ENCODE measurements at regions not wholly inside any gene's neighbourhood (a gene's known extent, or its start where the extent isn't known, plus 50 kb on each side); places are given as distances from the start of the nearest gene placed in this dataset.
"Not testable (repeated sequence)": the region's sequence is repeated elsewhere in the genome, so short reads cannot be mapped to it uniquely, and the experiment has no call there.

GRCh38 chr15:69700380-69700779, 247.8 kb downstream of the RPLP1 start:
- no peak for DNase-seq (ENCODE audit: insufficient read length, low spot score)
- TF ChIP-seq CTCF (IDR thresholded peaks at IDR 0.05; ENCODE audit: insufficient read depth, missing control alignments): no peak
- no peak for FAIRE-seq

- FAIRE-seq: no peak
- DNase-seq (ENCODE audit: insufficient read length, low spot score): no peak
- TF ChIP-seq CTCF (IDR thresholded peaks at IDR 0.05; ENCODE audit: insufficient read depth, missing control alignments): no peak
Observed at GRCh38 chr15:69701198-69701597, 248.6 kb downstream of the RPLP1 start.

- TF ChIP-seq CTCF (IDR thresholded peaks at IDR 0.05; ENCODE audit: insufficient read depth, missing control alignments): no peak
- DNase-seq (ENCODE audit: insufficient read length, low spot score) (no peak), FAIRE-seq (no peak)
Observed at GRCh38 chr15:69703532-69704187, 251.0 kb downstream of the RPLP1 start.

GRCh38 chr15:69704229-69704628, 251.6 kb downstream of the RPLP1 start:
- FAIRE-seq (no peak), DNase-seq (ENCODE audit: insufficient read length, low spot score) (no peak)
- TF ChIP-seq CTCF (IDR thresholded peaks at IDR 0.05; ENCODE audit: insufficient read depth, missing control alignments): no peak

GRCh38 chr15:69704700-69705099, 252.1 kb downstream of the RPLP1 start:
- no peak for TF ChIP-seq CTCF (IDR thresholded peaks at IDR 0.05; ENCODE audit: insufficient read depth, missing control alignments)
- DNase-seq (ENCODE audit: insufficient read length, low spot score): no peak
- no peak for FAIRE-seq

- no peak for TF ChIP-seq CTCF (IDR thresholded peaks at IDR 0.05; ENCODE audit: insufficient read depth, missing control alignments)
- FAIRE-seq (no peak), DNase-seq (ENCODE audit: insufficient read length, low spot score) (no peak)
Observed at GRCh38 chr15:69706353-69707097, 253.9 kb downstream of the RPLP1 start.

- not testable (repeated sequence) for FAIRE-seq; DNase-seq (ENCODE audit: insufficient read length, low spot score)
Observed at GRCh38 chr15:69707241-69707640, 254.6 kb downstream of the RPLP1 start.

GRCh38 chr15:69708436-69709122, 256.0 kb downstream of the RPLP1 start:
- not testable (repeated sequence) for FAIRE-seq; DNase-seq (ENCODE audit: insufficient read length, low spot score)

Data from D721Med (cell line).